Hippocampal formation (tissue), 2 donors: ENCODE measurements at regions not wholly inside any gene's neighbourhood (a gene's known extent, or its start where the extent isn't known, plus 50 kb on each side); places are given as distances from the start of the nearest gene placed in this dataset.
"Not testable (repeated sequence)": the region's sequence is repeated elsewhere in the genome, so short reads cannot be mapped to it uniquely, and the experiment has no call there.

ENCODE experiments used
- DNase-seq, 2 donors: peaks; one replicate each; lab custom pipeline; 2025; lab: John Stamatoyannopoulos, UW

- no peak for DNase-seq
Observed at GRCh38 chr16:76801357-76801756, 389.6 kb upstream of the MON1B start.

- no peak for DNase-seq
Observed at GRCh38 chr16:76816475-76816874, 374.5 kb upstream of the MON1B start.

- no peak for DNase-seq
Observed at GRCh38 chr16:76818606-76819181, 372.3 kb upstream of the MON1B start.

GRCh38 chr16:76819226-76819916, 371.6 kb upstream of the MON1B start:
- no peak for DNase-seq

- DNase-seq, result no peak
Observed at GRCh38 chr16:76824221-76824620, 366.8 kb upstream of the MON1B start.

GRCh38 chr16:76824791-76825190, 366.2 kb upstream of the MON1B start:
- DNase-seq, result no peak

GRCh38 chr16:76835339-76835738, 355.7 kb upstream of the MON1B start:
- DNase-seq, result no peak

- DNase-seq, result no peak
Observed at GRCh38 chr16:76835779-76836300, 355.1 kb upstream of the MON1B start.

GRCh38 chr16:76837872-76838271, 353.1 kb upstream of the MON1B start:
- DNase-seq, result no peak

- DNase-seq, result no peak
Observed at GRCh38 chr16:76854234-76854633, 336.8 kb upstream of the MON1B start.

- no peak for DNase-seq
Observed at GRCh38 chr16:76856112-76856511, 334.9 kb upstream of the MON1B start.

GRCh38 chr16:76857402-76857801, 333.6 kb upstream of the MON1B start:
- DNase-seq, result no peak

GRCh38 chr16:76862901-76863300, 328.1 kb upstream of the MON1B start:
- DNase-seq, result no peak

GRCh38 chr16:76866994-76867393, 324.0 kb upstream of the MON1B start:
- DNase-seq, result no peak

- no peak for DNase-seq
Observed at GRCh38 chr16:76875898-76876297, 315.1 kb upstream of the MON1B start.

GRCh38 chr16:76879420-76879819, 311.6 kb upstream of the MON1B start:
- DNase-seq, result no peak

- not testable (repeated sequence) for DNase-seq
Observed at GRCh38 chr16:76880523-76880922, 310.5 kb upstream of the MON1B start.

- DNase-seq, result no peak
Observed at GRCh38 chr16:76882105-76882504, 308.9 kb upstream of the MON1B start.

GRCh38 chr16:76883076-76883475, 307.9 kb upstream of the MON1B start:
- no peak for DNase-seq

GRCh38 chr16:76885776-76886537, 305.0 kb upstream of the MON1B start:
- DNase-seq, result no peak

- no peak for DNase-seq
Observed at GRCh38 chr16:76897816-76898215, 293.2 kb upstream of the MON1B start.

GRCh38 chr16:76899767-76900166, 291.2 kb upstream of the MON1B start:
- DNase-seq, result no peak
